Thoracic aorta (tissue), 2 donors: ENCODE measurements at regions not wholly inside any gene's neighbourhood (a gene's known extent, or its start where the extent isn't known, plus 50 kb on each side); places are given as distances from the start of the nearest gene placed in this dataset.

ENCODE experiments used
- ATAC-seq: fragments of 150-250 bp; one replicate; pipeline ENCODE4 v1.8.0; 2017; ENCODE audit warnings: low read depth; ENCODE audit not compliant: insufficient number of reproducible peaks, low FRiP score
- DNase-seq: peaks from one replicate; pipeline ENCODE4 v3.0.0-alpha.2; 2020; ENCODE audit warnings: low spot score
- H3K27ac ChIP-seq, 2 donors: fragments of 200-600 bp; sonication (generic); 1 replicate in 1 of 2; 2 replicates in 1 of 2; pipeline ENCODE4 v1.5.1; 2016; ENCODE audit warnings: mild to moderate bottlenecking in 2 of 2, moderate library complexity in 2 of 2
- H3K27me3 ChIP-seq: fragments of 200-600 bp; sonication (generic); replicated peaks from 2 replicates; pipeline ENCODE4 v1.6.0; 2016; ENCODE audit warnings: mild to moderate bottlenecking; ENCODE audit not compliant: insufficient read depth
- H3K36me3 ChIP-seq: fragments of 200-600 bp; sonication (generic); one replicate; pipeline ENCODE4 v1.5.1; 2016
- H3K4me1 ChIP-seq, 2 donors: fragments of 200-600 bp; sonication (generic); 1 replicate in 1 of 2; 2 replicates in 1 of 2; pipeline versions ENCODE4 v1.5.1 to v1.6.0; 2016; ENCODE audit warnings: low read depth in 2 of 2, mild to moderate bottlenecking in 1 of 2; ENCODE audit not compliant: control insufficient read depth in 1 of 2
- H3K4me3 ChIP-seq: fragments of 200-600 bp; sonication (generic); 2 replicates; pipeline ENCODE4 v1.5.1; 2016; ENCODE audit warnings: mild to moderate bottlenecking
- H3K9me3 ChIP-seq: fragments of 200-600 bp; sonication (generic); 2 replicates; pipeline ENCODE4 v1.5.1; 2016
- CTCF ChIP-seq: fragments of 200-600 bp; sonication (generic); IDR thresholded peaks from one replicate; pipeline ENCODE4 v1.5.1; 2019; ENCODE audit warnings: antibody characterized with exemption

GRCh38 chr6:119649531-119649930 lies 300.0 kb upstream of the MAN1A1 start:
- Histone ChIP-seq H3K4me1 (no peaks in the 10 kb centered on the region), H3K36me3 (no peaks in the 10 kb centered on the region), H3K4me3 (no peak overlapping the region), H3K27me3 (no peaks in the 10 kb centered on the region), H3K9me3 (no peaks in the 10 kb centered on the region), H3K27ac (no peak overlapping the region)
- DNase-seq (no peak), ATAC-seq (no peak)
- no peak for TF ChIP-seq CTCF

- no peak for TF ChIP-seq CTCF
These were observed 297.7 kb upstream of the MAN1A1 start for GRCh38 chr6:119647309-119647708.

GRCh38 chr6:119643876-119644275 lies 294.3 kb upstream of the MAN1A1 start:
- Histone ChIP-seq H3K9me3 (no peaks in the 10 kb centered on the region), H3K27me3 (no peaks in the 10 kb centered on the region), H3K36me3 (no peaks in the 10 kb centered on the region), H3K4me3 (no peak overlapping the region), H3K27ac (no peak overlapping the region), H3K4me1 (no peaks in the 10 kb centered on the region)
- ATAC-seq (no peak), DNase-seq (no peak)
- no peak for TF ChIP-seq CTCF

More at GRCh38 chr6:119647309-119647708, 297.7 kb upstream of the MAN1A1 start:
- Histone ChIP-seq H3K4me1 (no peaks in the 10 kb centered on the region), H3K4me3 (no peak overlapping the region), H3K27me3 (no peaks in the 10 kb centered on the region), H3K9me3 (no peaks in the 10 kb centered on the region), H3K27ac (no peak overlapping the region), H3K36me3 (no peaks in the 10 kb centered on the region)
- ATAC-seq (no peak), DNase-seq (no peak)

- DNase-seq: no peak
- H3K36me3 ChIP-seq: no peaks in the 10 kb centered on the region
- no peak overlapping the region for H3K27ac ChIP-seq
These were observed 288.2 kb upstream of the MAN1A1 start for GRCh38 chr6:119637768-119638167.

GRCh38 chr6:119636060-119636459 lies 286.5 kb upstream of the MAN1A1 start:
- Histone ChIP-seq H3K27me3 (no peaks in the 10 kb centered on the region), H3K4me3 (no peak overlapping the region), H3K36me3 (no peaks in the 10 kb centered on the region), H3K4me1 (no peaks in the 10 kb centered on the region), H3K9me3 (no peaks in the 10 kb centered on the region), H3K27ac (no peak overlapping the region)
- TF ChIP-seq CTCF: no peak
- no peak for DNase-seq
- ATAC-seq: no peak

More at GRCh38 chr6:119637768-119638167, 288.2 kb upstream of the MAN1A1 start:
- Histone ChIP-seq H3K4me1 (no peaks in the 10 kb centered on the region), H3K9me3 (no peaks in the 10 kb centered on the region), H3K4me3 (no peak overlapping the region), H3K27me3 (no peaks in the 10 kb centered on the region)
- TF ChIP-seq CTCF: no peak
- ATAC-seq: no peak
